Activated T-cell treated with anti-CD3 and anti-CD28 coated beads, Interleukin-2, amount 50 U/mL, for 72 hours (primary cell): ENCODE measurements at regions not wholly inside any gene's neighbourhood (a gene's known extent, or its start where the extent isn't known, plus 50 kb on each side); places are given as distances from the start of the nearest gene placed in this dataset.
"Not testable (repeated sequence)": the region's sequence is repeated elsewhere in the genome, so short reads cannot be mapped to it uniquely, and the experiment has no call there.

Experiments used
- ATAC-seq, 2 donors: fragments of 150-1000 bp; cut with Tn5 transposase; replicated peaks in 1 of 2; 2 replicates each; pipeline ENCODE4 v1.10.0; 2021; ENCODE audit warnings: moderate library complexity in 2 of 2, mild to moderate bottlenecking in 1 of 2
- DNase-seq, 2 donors: peaks; one replicate each; pipeline ENCODE4 v3.0.0; 2021 to 2022; ENCODE audit warnings: mixed read lengths in 1 of 2
- H3K27ac Mint-ChIP-seq: one replicate; pipeline ENCODE4 v1.8.0; 2022; ENCODE audit warnings: mild to moderate bottlenecking, moderate library complexity, mixed read lengths
- H3K27me3 Mint-ChIP-seq: one replicate; pipeline ENCODE4 v1.8.0; 2022; ENCODE audit warnings: low read depth, mixed read lengths
- H3K36me3 Mint-ChIP-seq, 2 donors: one replicate each; pipeline ENCODE4 v1.8.0; 2022; ENCODE audit warnings: mixed read lengths in 2 of 2, mild to moderate bottlenecking in 1 of 2; ENCODE audit not compliant: insufficient read depth in 2 of 2
- H3K4me1 Mint-ChIP-seq: one replicate; pipeline ENCODE4 v1.8.0; 2022; ENCODE audit warnings: low read depth, mixed read lengths
- H3K4me3 Mint-ChIP-seq, 2 donors: one replicate each; pipeline ENCODE4 v1.8.0; 2022; ENCODE audit warnings: mild to moderate bottlenecking in 2 of 2, mixed read lengths in 2 of 2, moderate library complexity in 2 of 2
- H3K9me3 Mint-ChIP-seq, 2 donors: one replicate each; pipeline ENCODE4 v1.8.0; 2022; ENCODE audit warnings: mixed read lengths in 2 of 2

GRCh38 chr2:194465641-194466040 lies 1191.4 kb upstream of the SLC39A10 start:
- Mint-ChIP-seq H3K4me1 (no peaks in the 10 kb centered on the region), H3K27me3 (no peaks in the 10 kb centered on the region), H3K27ac (no peak overlapping the region), H3K9me3 (peaks cover 0 to 2% of the 10 kb centered on the region in 2 donors), H3K4me3 (no peak overlapping the region), H3K36me3 (no peaks in the 10 kb centered on the region)
- peak in 1 of 2 donors; percentile 41 for ATAC-seq
- no peak for DNase-seq

GRCh38 chr2:194464964-194465638 lies 1191.9 kb upstream of the SLC39A10 start:
- DNase-seq (no peak), ATAC-seq (peak; percentile 42 to 84)
- Mint-ChIP-seq H3K4me1 (no peaks in the 10 kb centered on the region), H3K27ac (no peak overlapping the region), H3K4me3 (no peak overlapping the region), H3K9me3 (peaks cover 0 to 2% of the 10 kb centered on the region in 2 donors), H3K27me3 (no peaks in the 10 kb centered on the region), H3K36me3 (no peaks in the 10 kb centered on the region)

GRCh38 chr2:194462883-194463282 lies 1194.1 kb upstream of the SLC39A10 start:
- not testable (repeated sequence) for ATAC-seq, H3K4me3 Mint-ChIP-seq, H3K27ac Mint-ChIP-seq, H3K9me3 Mint-ChIP-seq, H3K36me3 Mint-ChIP-seq, DNase-seq, H3K4me1 Mint-ChIP-seq, H3K27me3 Mint-ChIP-seq

- H3K27ac Mint-ChIP-seq, result no peak overlapping the region
- no peaks in the 10 kb centered on the region for H3K4me1 Mint-ChIP-seq
- no peak for DNase-seq
- ATAC-seq, result no peak
- H3K36me3 Mint-ChIP-seq, result no peaks in the 10 kb centered on the region
- H3K4me3 Mint-ChIP-seq, result no peak overlapping the region
- no peaks in the 10 kb centered on the region for H3K27me3 Mint-ChIP-seq
- H3K9me3 Mint-ChIP-seq, result no peaks in the 10 kb centered on the region
These were observed 1201.7 kb upstream of the SLC39A10 start for GRCh38 chr2:194455358-194455757.

GRCh38 chr2:194452504-194452903 lies 1204.5 kb upstream of the SLC39A10 start:
- ATAC-seq (no peak), DNase-seq (no peak)
- no peaks in the 10 kb centered on the region for H3K9me3 Mint-ChIP-seq
- H3K36me3 Mint-ChIP-seq, result no peaks in the 10 kb centered on the region
- no peak overlapping the region for H3K27ac Mint-ChIP-seq
- H3K4me1 Mint-ChIP-seq, result no peaks in the 10 kb centered on the region
- no peaks in the 10 kb centered on the region for H3K27me3 Mint-ChIP-seq
- no peak overlapping the region for H3K4me3 Mint-ChIP-seq

GRCh38 chr2:194445226-194445625 lies 1211.8 kb upstream of the SLC39A10 start:
- Mint-ChIP-seq H3K27ac (no peak overlapping the region), H3K9me3 (peaks cover 5 to 6% of the 10 kb centered on the region in 2 donors), H3K27me3 (no peaks in the 10 kb centered on the region), H3K36me3 (no peaks in the 10 kb centered on the region), H3K4me3 (no peak overlapping the region), H3K4me1 (no peaks in the 10 kb centered on the region)
- no peak for DNase-seq
- ATAC-seq, result no peak

GRCh38 chr2:194443926-194444325 lies 1213.1 kb upstream of the SLC39A10 start:
- no peak for DNase-seq
- no peak for ATAC-seq
- Mint-ChIP-seq H3K27ac (no peak overlapping the region), H3K4me3 (no peak overlapping the region), H3K4me1 (no peaks in the 10 kb centered on the region), H3K9me3 (peaks cover 5 to 8% of the 10 kb centered on the region in 2 donors), H3K36me3 (peaks cover 0 to 2% of the 10 kb centered on the region in 2 donors), H3K27me3 (no peaks in the 10 kb centered on the region)

GRCh38 chr2:194424683-194425209 lies 1232.3 kb upstream of the SLC39A10 start:
- H3K4me1 Mint-ChIP-seq, result no peaks in the 10 kb centered on the region
- no peak overlapping the region for H3K27ac Mint-ChIP-seq
- no peak for ATAC-seq

GRCh38 chr2:194411221-194411620 lies 1245.8 kb upstream of the SLC39A10 start:
- no peaks in the 10 kb centered on the region for H3K27me3 Mint-ChIP-seq
- H3K4me3 Mint-ChIP-seq, result no peak overlapping the region
- DNase-seq (no peak), ATAC-seq (no peak)
- H3K27ac Mint-ChIP-seq, result no peak overlapping the region
- no peaks in the 10 kb centered on the region for H3K36me3 Mint-ChIP-seq
- H3K4me1 Mint-ChIP-seq, result no peaks in the 10 kb centered on the region
- H3K9me3 Mint-ChIP-seq, result peaks cover 0 to 2% of the 10 kb centered on the region in 2 donors

More at GRCh38 chr2:194424683-194425209, 1232.3 kb upstream of the SLC39A10 start:
- H3K9me3 Mint-ChIP-seq, result no peaks in the 10 kb centered on the region
- DNase-seq, result no peak
- H3K4me3 Mint-ChIP-seq, result no peak overlapping the region
- no peaks in the 10 kb centered on the region for H3K36me3 Mint-ChIP-seq
- H3K27me3 Mint-ChIP-seq, result no peaks in the 10 kb centered on the region

- Mint-ChIP-seq H3K9me3 (peaks cover 0 to 2% of the 10 kb centered on the region in 2 donors), H3K4me1 (no peaks in the 10 kb centered on the region), H3K27ac (no peak overlapping the region), H3K36me3 (no peaks in the 10 kb centered on the region), H3K27me3 (no peaks in the 10 kb centered on the region), H3K4me3 (no peak overlapping the region)
- ATAC-seq, result no peak
- no peak for DNase-seq
These were observed 1261.2 kb upstream of the SLC39A10 start for GRCh38 chr2:194395818-194396217.

- H3K4me3 Mint-ChIP-seq, result no peak overlapping the region
- no peak overlapping the region for H3K27ac Mint-ChIP-seq
- no peaks in the 10 kb centered on the region for H3K27me3 Mint-ChIP-seq
- DNase-seq (no peak), ATAC-seq (no peak)
- no peaks in the 10 kb centered on the region for H3K36me3 Mint-ChIP-seq
- H3K9me3 Mint-ChIP-seq, result no peaks in the 10 kb centered on the region
- no peaks in the 10 kb centered on the region for H3K4me1 Mint-ChIP-seq
These were observed 1271.7 kb upstream of the SLC39A10 start for GRCh38 chr2:194385376-194385775.

- no peak for ATAC-seq
- Mint-ChIP-seq H3K4me1 (no peaks in the 10 kb centered on the region), H3K27me3 (no peaks in the 10 kb centered on the region), H3K4me3 (no peak overlapping the region), H3K27ac (no peak overlapping the region), H3K9me3 (no peaks in the 10 kb centered on the region), H3K36me3 (no peaks in the 10 kb centered on the region)
- DNase-seq, result no peak
These were observed 1273.6 kb upstream of the SLC39A10 start for GRCh38 chr2:194383401-194383800.

- no peak overlapping the region for H3K27ac Mint-ChIP-seq
- no peaks in the 10 kb centered on the region for H3K36me3 Mint-ChIP-seq
- no peak for ATAC-seq
- no peaks in the 10 kb centered on the region for H3K4me1 Mint-ChIP-seq
- H3K9me3 Mint-ChIP-seq, result no peaks in the 10 kb centered on the region
- no peaks in the 10 kb centered on the region for H3K27me3 Mint-ChIP-seq
- H3K4me3 Mint-ChIP-seq, result no peak overlapping the region
- DNase-seq, result no peak
These were observed 1274.8 kb upstream of the SLC39A10 start for GRCh38 chr2:194382221-194382620.

GRCh38 chr2:194380011-194380410 lies 1277.0 kb upstream of the SLC39A10 start:
- no peak overlapping the region for H3K27ac Mint-ChIP-seq
- H3K9me3 Mint-ChIP-seq, result no peaks in the 10 kb centered on the region
- H3K36me3 Mint-ChIP-seq, result no peaks in the 10 kb centered on the region
- H3K4me3 Mint-ChIP-seq, result no peak overlapping the region
- no peaks in the 10 kb centered on the region for H3K27me3 Mint-ChIP-seq
- no peaks in the 10 kb centered on the region for H3K4me1 Mint-ChIP-seq
- ATAC-seq (no peak), DNase-seq (no peak)
